Dedifferentiated amniotic fluid mesenchymal stem cell (primary cell): ENCODE measurements at regions not wholly inside any gene's neighbourhood (a gene's known extent, or its start where the extent isn't known, plus 50 kb on each side); places are given as distances from the start of the nearest gene placed in this dataset.

Experiments
- DNase-seq: peaks from one replicate; pipeline ENCODE4 v3.0.0-alpha.2; 2016; ENCODE audit errors: extremely low spot score

GRCh38 chr16:82405736-82406135 lies 221.0 kb upstream of the CDH13 start:
- DNase-seq: no peak

DNA sequence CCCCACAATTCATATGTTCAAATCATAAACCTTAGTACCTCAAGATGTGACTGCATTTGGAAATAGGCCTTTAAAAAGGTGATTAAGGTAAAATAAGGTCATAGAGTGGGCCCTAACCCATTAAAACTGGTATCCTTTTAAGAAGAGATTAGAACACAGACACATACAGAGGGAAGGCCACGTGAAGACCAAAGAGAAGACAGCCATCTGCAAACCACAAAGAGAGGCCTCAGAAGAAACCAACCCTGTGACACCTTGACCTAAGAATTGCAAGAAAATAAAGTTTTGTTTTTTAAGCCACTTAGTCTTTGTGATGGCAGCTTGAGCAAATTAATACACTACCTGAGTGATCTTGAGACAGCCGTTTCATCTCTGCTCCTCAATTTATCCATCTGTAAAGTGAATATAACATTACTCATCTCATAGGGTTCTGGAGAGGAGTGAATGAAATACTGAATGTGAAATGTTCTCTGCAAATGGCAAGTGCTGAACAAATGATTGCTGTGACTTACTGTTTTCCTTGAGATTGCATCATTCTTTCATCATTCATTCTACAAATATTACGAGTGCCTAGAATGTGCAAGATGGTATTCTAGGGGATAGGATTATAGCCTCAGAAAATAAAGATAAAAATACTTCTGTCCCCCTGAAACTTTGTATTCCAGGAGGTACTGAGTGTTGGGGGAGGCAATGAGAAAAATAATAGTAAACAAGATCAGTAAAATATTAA lies 222.0 kb upstream of the CDH13 start:
- DNase-seq: no peak

GRCh38 chr16:82402665-82403218 lies 224.0 kb upstream of the CDH13 start:
- no peak for DNase-seq

DNA sequence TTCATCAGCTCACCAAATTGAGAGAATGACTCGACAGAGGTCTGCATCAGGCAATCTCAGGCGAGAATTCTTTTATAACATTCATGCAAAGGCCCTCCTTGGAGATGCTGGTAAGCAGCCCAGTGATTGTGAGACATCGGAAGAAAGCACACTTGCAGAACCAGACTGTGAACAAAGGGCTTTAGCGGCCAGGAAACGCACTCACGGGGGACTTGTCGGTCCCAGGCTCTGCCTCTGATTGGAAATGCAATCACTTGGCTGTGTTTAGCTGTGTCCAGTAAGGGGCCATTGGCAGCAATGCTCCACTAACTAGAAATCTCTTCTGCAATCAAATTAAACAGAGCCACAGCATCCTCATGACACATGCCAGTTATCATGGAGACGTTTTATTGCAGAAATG lies 226.7 kb upstream of the CDH13 start:
- DNase-seq: no peak

GRCh38 chr16:82396509-82396908 lies 226.5 kb upstream of the MPHOSPH6 start:
- no peak for DNase-seq

DNA sequence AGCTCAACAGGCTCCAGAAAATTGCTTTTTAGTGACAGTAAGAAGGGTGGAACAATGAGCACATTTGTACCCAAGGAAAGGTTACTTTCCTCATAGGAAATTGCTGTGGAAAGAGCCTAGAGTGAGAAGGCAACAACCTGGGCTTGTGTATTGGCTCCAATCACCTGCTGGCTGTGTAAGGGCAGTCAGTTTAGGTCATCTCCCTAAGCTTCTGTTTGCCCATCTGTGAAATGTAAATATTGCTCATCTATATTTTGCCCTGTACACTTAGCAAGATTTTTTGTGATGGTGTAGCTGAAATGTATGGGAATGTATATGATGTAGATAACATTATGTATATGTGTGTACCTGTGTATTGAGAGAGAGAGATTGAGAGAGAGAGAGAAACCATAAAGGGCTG lies 225.2 kb upstream of the MPHOSPH6 start:
- DNase-seq: no peak

- DNase-seq: no peak
Measured at GRCh38 chr16:82391690-82392089, 221.7 kb upstream of the MPHOSPH6 start.

GRCh38 chr16:82389956-82390650 lies 220.1 kb upstream of the MPHOSPH6 start:
- DNase-seq: no peak

GRCh38 chr16:82386761-82387160 lies 216.7 kb upstream of the MPHOSPH6 start:
- no peak for DNase-seq

- DNase-seq: no peak
Measured at GRCh38 chr16:82384949-82385348, 214.9 kb upstream of the MPHOSPH6 start.

DNA sequence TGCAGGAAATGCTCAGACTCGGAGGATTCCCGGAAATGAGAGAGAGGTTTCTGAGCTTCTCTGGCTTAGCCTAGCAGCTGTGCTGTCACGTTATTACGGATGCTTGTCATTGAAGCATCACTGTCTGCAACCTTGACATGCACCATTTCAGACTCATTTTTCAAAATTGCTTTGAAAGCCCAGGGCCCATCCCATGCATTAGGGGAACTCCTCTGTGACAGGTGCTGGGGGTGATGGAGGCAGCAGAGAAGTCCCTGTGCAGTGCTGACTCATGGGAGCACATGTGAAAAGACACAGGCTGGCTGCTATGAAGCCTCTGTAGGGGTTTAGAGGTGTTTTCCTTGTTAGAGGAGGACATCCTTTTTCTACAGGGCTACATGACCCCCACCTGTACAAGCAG lies 214.0 kb upstream of the MPHOSPH6 start:
- DNase-seq: no peak

- no peak for DNase-seq
Measured at GRCh38 chr16:82382521-82382920, 212.5 kb upstream of the MPHOSPH6 start.

- no peak for DNase-seq
Measured at GRCh38 chr16:82379551-82379950, 209.5 kb upstream of the MPHOSPH6 start.

GRCh38 chr16:82373976-82374375 lies 204.0 kb upstream of the MPHOSPH6 start:
- DNase-seq: no peak

- DNase-seq: no peak
Measured at GRCh38 chr16:82370282-82370681, 200.3 kb upstream of the MPHOSPH6 start.

GRCh38 chr16:82368041-82368440 lies 198.0 kb upstream of the MPHOSPH6 start:
- no peak for DNase-seq

- DNase-seq: no peak
Measured at GRCh38 chr16:82366462-82366861, 196.4 kb upstream of the MPHOSPH6 start.

GRCh38 chr16:82364690-82365089 lies 194.7 kb upstream of the MPHOSPH6 start:
- no peak for DNase-seq

DNA sequence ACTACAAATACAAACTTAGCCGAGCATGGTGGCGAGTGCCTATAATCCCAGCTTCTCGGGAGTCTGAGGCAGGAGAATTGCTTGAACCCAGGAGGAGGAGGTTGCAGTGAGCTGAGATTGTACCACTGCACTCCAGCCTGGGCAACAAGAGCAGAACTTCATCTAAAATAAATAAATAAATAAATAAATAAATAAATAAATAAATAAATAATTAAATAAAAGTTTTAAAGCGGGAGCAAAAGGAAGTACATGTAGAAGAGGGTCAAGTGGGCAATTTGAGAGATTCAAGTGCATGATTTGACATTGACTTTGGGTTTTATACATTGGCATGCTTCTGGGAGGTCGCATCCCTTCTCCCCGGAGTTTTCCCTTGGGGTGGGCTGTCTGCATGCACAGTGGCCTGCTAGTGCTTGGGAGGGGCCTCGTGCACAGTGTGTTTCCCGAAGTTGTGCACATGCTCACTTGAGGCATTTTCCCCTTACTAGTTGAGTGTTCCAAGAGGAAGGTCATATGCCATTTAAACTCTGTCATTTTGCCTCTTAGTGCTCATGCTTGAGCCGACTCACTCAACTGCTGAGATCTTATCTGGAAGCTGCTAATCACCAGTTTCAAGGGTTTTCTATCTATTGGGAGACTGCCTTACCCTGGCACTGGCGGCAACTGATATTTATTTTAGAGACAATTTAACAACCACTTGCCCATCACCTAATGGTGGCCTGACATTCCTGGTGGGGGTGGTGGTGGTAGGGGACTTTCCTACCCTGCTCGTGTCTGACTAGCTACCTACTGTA lies 193.2 kb upstream of the MPHOSPH6 start:
- no peak for DNase-seq

GRCh38 chr16:82361885-82362284 lies 191.9 kb upstream of the MPHOSPH6 start:
- DNase-seq: no peak

GRCh38 chr16:82360024-82360783 lies 190.2 kb upstream of the MPHOSPH6 start:
- no peak for DNase-seq
